ENCODE measurements at regions not wholly inside any gene's neighbourhood (a gene's known extent, or its start where the extent isn't known, plus 50 kb on each side); places are given as distances from the start of the nearest gene placed in this dataset.

DNA sequence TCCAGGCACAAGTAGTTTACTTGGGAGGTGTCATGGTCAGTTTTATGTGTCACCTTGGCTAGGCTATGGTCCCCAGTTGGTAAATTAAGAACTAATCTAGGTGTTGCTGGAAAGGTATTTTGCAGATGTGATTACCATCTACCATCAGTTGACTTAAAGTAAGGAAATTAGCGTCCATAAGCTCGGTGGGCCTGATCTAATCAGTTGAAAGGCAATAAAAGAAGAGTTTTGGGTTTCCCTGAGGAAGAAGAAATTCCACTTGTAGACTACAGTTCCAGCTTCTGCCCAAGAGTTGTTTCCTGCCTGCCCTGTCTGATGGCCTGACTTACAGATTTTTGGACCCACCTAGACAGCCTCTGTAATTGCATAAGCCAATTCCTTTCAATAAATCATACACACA is 438.7 kb upstream of the PROK2 start:
- H3K9me3 Mint-ChIP-seq, result peaks cover 20% of the 10 kb centered on the region
- no peak for DNase-seq (ENCODE audit: low spot score in 2 of 2)

DNA sequence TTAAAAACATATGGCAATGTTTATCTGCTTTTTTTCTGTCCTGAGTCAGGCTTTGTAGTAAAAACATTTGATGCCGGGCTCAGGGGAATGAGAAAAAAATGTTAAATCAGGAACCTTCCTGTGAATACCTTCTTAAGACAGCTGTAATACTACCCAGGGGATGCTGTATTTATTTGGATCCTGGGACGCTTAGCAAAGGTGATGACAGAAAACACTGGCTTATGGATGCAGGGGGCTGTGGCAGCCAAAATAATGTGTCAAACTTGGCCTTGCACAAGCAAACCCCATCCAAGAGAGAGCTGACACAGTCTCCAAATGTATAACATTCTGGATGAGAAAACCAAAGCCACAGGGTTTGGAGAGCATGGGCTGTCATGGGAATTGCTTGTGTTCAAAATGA is 438.2 kb upstream of the PROK2 start:
- H3K27ac Mint-ChIP-seq, result no peak overlapping the region
- no peaks in the 10 kb centered on the region for H3K36me3 Mint-ChIP-seq
- H3K9me3 Mint-ChIP-seq, result peaks cover 20% of the 10 kb centered on the region
- H3K4me3 Mint-ChIP-seq, result no peak overlapping the region
- ATAC-seq, result no peak
- DNase-seq (ENCODE audit: low spot score in 2 of 2), result no peak
- H3K4me1 Mint-ChIP-seq, result no peaks in the 10 kb centered on the region

More for the DNA sequence above, 438.7 kb upstream of the PROK2 start:
- Mint-ChIP-seq H3K27ac (no peak overlapping the region), H3K36me3 (no peaks in the 10 kb centered on the region), H3K4me3 (no peak overlapping the region), H3K4me1 (no peaks in the 10 kb centered on the region)
- no peak for ATAC-seq

DNA sequence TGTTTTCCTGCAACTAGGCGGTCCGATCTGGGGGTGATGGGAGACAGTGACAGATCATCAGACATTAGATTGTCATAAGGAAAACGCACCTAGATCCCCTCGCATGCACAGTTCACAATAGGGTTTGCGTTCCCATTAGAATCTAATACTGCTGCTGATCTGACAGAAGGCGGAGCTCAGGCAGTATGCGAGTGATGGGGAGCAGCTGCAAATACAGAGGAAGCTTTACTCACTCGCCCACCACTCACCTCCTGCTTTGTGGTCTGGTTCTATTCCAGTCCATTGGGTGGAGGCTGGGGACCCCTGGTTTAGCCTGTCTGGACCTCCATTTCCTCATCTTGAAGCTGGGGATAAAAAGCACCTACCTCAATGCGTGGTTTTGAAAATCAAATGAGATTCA is 437.5 kb upstream of the PROK2 start:
- no peak overlapping the region for H3K4me3 Mint-ChIP-seq
- no peak overlapping the region for H3K27ac Mint-ChIP-seq
- no peaks in the 10 kb centered on the region for H3K4me1 Mint-ChIP-seq
- ATAC-seq, result no peak
- peaks cover 20% of the 10 kb centered on the region for H3K9me3 Mint-ChIP-seq
- H3K36me3 Mint-ChIP-seq, result no peaks in the 10 kb centered on the region
- DNase-seq (ENCODE audit: low spot score in 2 of 2), result no peak

DNA sequence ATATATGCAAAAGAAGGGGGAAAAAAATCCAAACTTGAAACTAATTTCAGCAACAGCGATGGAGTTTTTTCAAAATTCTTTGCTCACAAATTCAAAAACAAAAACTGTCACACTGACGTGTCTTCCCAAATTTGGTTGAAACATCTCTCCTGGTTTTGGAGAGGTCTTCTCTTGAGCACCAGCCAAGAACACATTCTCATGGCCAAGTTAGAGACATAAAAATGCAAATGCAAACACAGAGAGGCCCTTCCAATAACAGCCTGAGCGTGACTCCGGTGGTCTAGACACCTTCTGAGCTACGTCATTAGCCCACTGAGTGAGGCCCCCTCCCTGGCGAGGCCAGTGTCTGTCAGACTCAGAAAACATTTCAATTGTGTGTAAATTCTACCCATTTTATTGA is 436.0 kb upstream of the PROK2 start:
- peaks cover 17% of the 10 kb centered on the region for H3K9me3 Mint-ChIP-seq
- DNase-seq (ENCODE audit: low spot score in 2 of 2) (no peak), ATAC-seq (no peak)
- no peaks in the 10 kb centered on the region for H3K4me1 Mint-ChIP-seq
- H3K4me3 Mint-ChIP-seq, result no peak overlapping the region
- no peaks in the 10 kb centered on the region for H3K36me3 Mint-ChIP-seq
- no peak overlapping the region for H3K27ac Mint-ChIP-seq

- ATAC-seq (no peak), DNase-seq (ENCODE audit: low spot score in 2 of 2) (no peak)
- no peak overlapping the region for H3K27ac Mint-ChIP-seq
- H3K4me1 Mint-ChIP-seq, result no peaks in the 10 kb centered on the region
- peaks cover 6% of the 10 kb centered on the region for H3K9me3 Mint-ChIP-seq
- H3K36me3 Mint-ChIP-seq, result no peaks in the 10 kb centered on the region
- H3K4me3 Mint-ChIP-seq, result no peak overlapping the region
Measured at GRCh38 chr3:72219752-72220151, 434.8 kb upstream of the PROK2 start.

DNA sequence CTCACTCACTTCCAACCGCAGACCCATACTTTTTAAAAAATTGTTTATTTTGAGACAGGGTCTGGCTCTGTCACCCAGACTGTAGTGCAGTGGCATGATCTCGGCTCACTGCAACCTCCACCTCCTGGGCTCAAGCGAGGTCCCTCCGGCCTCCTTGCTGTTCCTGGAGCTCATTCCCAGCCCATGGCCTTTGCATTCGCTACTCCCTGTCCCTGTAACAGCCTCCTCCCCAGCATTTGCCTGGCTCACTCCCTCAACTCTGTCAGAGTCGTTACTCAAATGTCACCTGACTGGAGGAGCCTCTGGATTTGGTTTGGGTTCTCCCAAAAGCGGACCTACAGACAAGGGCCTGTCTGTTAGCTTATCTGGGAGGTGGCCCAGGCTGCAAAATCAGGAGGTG is 432.6 kb upstream of the PROK2 start:
- ATAC-seq, result no peak
- DNase-seq (ENCODE audit: low spot score in 2 of 2), result no peak
- Mint-ChIP-seq H3K9me3 (no peaks in the 10 kb centered on the region), H3K4me3 (no peak overlapping the region), H3K27ac (no peak overlapping the region), H3K4me1 (no peaks in the 10 kb centered on the region), H3K36me3 (no peaks in the 10 kb centered on the region)

DNA sequence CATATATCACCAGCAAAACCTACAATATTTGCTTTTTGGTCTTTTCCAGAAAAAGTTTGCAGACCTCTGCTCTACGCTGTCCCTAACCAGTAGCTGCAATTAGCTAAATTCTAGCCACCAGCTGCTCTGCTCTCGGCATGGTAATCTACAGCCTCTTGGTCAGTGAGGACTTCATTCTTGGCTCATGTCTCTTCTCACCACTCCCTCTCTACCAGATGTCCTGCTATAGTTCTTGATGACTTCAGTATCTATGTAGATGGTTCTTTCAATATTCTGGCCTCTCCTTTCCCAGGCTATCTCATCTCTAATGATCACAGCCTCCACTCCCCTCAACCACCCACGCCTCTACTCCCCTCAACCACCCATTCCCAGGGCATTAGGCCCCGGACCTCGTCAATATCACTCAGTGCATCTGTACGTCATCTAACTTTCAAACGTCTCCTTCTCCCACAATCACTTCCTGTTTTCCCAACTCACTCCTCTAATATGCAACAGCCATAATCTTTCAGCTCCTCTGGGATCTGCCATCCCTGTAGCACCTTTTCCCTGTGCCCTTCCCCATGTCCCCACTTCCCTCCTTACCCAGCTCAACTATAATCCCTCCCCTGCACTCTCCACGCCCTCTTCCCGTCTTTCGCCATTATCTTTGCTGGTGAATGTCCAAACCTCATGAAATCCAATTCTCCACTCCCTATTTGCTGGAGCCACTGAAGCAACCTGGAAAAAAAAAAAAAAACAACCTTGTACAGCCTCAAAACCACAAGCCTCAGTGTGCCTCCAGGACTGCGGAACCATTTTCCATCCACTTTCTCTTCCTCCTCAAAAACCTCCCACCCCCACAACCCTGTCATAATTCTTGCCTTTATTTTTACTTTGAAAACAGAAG is 429.4 kb upstream of the PROK2 start:
- H3K36me3 Mint-ChIP-seq, result no peaks in the 10 kb centered on the region
- H3K4me1 Mint-ChIP-seq, result no peaks in the 10 kb centered on the region
- no peak for DNase-seq (ENCODE audit: low spot score in 2 of 2)
- no peak for ATAC-seq
- no peak overlapping the region for H3K4me3 Mint-ChIP-seq
- no peak overlapping the region for H3K27ac Mint-ChIP-seq
- H3K9me3 Mint-ChIP-seq, result no peaks in the 10 kb centered on the region

DNA sequence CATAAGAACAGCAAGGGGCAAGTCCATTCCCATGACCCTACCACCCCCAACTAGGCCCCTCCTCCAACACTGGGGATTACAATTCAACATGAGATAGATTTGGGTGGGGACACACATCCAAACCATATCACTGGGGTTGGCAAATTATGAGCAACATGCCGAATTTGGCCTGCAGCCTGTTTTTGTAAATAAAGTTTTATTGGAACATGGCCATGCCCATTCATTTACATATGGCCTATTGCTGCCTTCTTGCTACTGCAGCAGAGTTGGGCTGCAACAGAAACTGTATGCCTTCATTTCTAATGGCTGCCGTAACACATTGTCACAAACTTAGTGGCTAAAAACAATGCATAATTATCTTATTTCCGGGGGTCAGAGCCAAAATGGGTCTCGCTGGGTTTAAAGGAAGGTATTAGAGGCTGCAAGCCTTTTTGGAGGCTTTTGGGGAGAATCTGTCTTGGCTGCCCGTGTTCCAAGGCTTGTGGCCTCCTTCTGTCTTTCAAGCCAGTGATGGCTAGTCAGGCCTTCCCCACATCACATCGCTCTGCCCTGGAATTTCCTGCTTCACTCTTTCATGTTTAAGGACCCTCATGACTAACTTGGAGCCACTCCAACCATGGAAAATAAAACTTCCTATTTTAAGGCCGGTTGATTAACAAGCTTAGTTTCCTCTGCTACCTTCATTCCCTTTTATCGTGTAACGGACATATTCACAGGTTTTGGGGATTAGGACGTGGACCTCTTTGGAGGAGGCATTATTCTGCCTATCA is 428.5 kb upstream of the PROK2 start:
- DNase-seq (ENCODE audit: low spot score in 2 of 2) (no peak), ATAC-seq (no peak)
- Mint-ChIP-seq H3K9me3 (no peaks in the 10 kb centered on the region), H3K4me1 (no peaks in the 10 kb centered on the region), H3K4me3 (no peak overlapping the region), H3K36me3 (no peaks in the 10 kb centered on the region), H3K27ac (no peak overlapping the region)

- H3K4me1 Mint-ChIP-seq, result no peaks in the 10 kb centered on the region
- H3K36me3 Mint-ChIP-seq, result no peaks in the 10 kb centered on the region
- no peak for ATAC-seq
- H3K4me3 Mint-ChIP-seq, result no peak overlapping the region
- H3K27ac Mint-ChIP-seq, result no peak overlapping the region
- DNase-seq (ENCODE audit: low spot score in 2 of 2), result no peak
- no peaks in the 10 kb centered on the region for H3K9me3 Mint-ChIP-seq
Measured at GRCh38 chr3:72212396-72212795, 427.4 kb upstream of the PROK2 start.

GRCh38 chr3:72210261-72210660 is 425.3 kb upstream of the PROK2 start:
- Mint-ChIP-seq H3K4me1 (no peaks in the 10 kb centered on the region), H3K36me3 (no peaks in the 10 kb centered on the region), H3K27ac (no peak overlapping the region), H3K9me3 (no peaks in the 10 kb centered on the region), H3K4me3 (no peak overlapping the region)
- ATAC-seq (no peak), DNase-seq (ENCODE audit: low spot score in 2 of 2) (no peak)

DNA sequence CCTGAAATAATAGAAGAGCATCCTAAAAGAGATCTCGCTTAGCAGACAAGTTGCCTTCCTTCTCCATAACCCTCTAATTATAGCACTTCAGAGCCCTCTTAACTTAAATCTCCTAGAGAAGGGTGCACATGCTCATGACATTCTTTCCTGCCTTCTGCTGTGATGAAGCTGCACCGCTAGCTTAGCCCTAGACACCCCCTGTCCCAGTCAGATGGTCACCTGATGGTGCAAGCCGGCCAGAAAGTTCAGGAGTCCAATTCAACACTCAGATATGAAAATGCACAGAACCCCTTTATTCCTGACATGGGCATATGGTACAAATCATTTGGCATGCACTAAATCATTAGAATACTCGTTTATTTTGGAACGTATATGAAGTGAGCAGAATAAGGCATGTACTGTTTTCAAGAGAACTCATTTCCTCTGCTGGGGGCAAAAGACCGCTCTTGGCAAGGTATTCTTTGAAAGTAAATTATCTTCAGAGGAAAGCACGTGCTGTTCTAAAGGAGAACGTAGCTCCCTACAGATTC is 420.4 kb upstream of the PROK2 start:
- Mint-ChIP-seq H3K9me3 (peaks cover 4% of the 10 kb centered on the region), H3K4me1 (no peaks in the 10 kb centered on the region), H3K36me3 (no peaks in the 10 kb centered on the region), H3K4me3 (no peak overlapping the region), H3K27ac (no peak overlapping the region)
- DNase-seq (ENCODE audit: low spot score in 2 of 2) (no peak), ATAC-seq (no peak)

DNA sequence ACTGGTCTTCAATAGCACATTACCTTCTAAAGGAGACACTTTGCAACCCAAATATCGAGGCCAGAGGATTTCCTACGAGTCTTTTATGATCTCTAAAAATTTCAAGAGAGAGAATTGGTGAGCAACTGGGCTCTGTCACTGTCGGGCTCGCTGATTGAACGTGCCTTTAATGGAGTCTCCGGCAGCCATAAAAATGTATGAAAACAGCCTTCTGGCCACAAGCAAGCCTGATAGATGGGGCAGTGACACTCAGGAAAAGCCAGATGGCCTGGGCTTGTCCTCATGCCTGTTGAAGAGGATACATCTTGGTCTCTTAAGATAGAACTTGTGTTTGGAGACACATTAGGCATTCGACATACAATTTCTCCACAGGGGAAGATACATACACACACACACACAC is 419.5 kb upstream of the PROK2 start:
- no peaks in the 10 kb centered on the region for H3K4me1 Mint-ChIP-seq
- H3K36me3 Mint-ChIP-seq, result no peaks in the 10 kb centered on the region

DNA sequence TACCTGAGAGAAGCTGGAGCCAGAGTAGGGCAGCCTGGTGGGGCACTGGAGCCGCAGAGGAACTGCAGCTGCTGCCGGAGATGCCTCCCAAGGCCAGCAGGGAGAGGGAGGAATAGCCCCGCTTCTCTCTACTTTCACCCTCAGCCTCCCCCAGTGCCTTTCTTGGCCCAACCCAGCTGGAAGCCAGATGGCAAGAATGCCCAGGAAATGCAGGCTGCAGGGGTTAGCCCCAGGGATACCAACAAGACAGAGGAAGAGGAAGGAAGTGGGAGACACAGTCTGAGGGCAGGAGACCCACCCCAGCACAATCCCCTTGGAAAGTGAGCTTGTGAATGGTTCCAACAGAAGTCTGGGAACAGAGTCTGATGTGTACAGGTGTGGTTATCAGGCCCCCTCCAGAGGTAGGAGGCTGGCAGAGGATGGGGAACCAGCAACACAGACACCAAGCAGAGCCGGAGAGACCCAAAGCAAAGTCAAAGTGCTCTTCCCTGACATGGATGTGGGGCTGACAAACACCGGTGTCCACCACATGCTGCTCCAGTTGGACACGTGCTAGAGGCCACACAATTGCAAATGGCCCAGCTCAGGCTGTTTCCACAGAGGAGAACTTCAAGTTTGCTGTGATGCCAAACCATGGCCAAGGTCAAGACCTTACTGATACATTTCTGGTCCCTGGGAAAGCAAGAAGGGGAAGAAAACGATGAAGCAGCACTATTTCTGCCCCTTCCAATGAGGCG is 418.8 kb upstream of the PROK2 start:
- no peak overlapping the region for H3K4me3 Mint-ChIP-seq
- no peaks in the 10 kb centered on the region for H3K36me3 Mint-ChIP-seq
- DNase-seq (ENCODE audit: low spot score in 2 of 2) (no peak), ATAC-seq (no peak)
- H3K27ac Mint-ChIP-seq, result no peak overlapping the region
- peaks cover 7% of the 10 kb centered on the region for H3K9me3 Mint-ChIP-seq
- H3K4me1 Mint-ChIP-seq, result no peaks in the 10 kb centered on the region

More for the DNA sequence above, 419.5 kb upstream of the PROK2 start:
- Mint-ChIP-seq H3K9me3 (peaks cover 7% of the 10 kb centered on the region), H3K4me3 (no peak overlapping the region), H3K27ac (no peak overlapping the region)
- no peak for ATAC-seq
- no peak for DNase-seq (ENCODE audit: low spot score in 2 of 2)

DNA sequence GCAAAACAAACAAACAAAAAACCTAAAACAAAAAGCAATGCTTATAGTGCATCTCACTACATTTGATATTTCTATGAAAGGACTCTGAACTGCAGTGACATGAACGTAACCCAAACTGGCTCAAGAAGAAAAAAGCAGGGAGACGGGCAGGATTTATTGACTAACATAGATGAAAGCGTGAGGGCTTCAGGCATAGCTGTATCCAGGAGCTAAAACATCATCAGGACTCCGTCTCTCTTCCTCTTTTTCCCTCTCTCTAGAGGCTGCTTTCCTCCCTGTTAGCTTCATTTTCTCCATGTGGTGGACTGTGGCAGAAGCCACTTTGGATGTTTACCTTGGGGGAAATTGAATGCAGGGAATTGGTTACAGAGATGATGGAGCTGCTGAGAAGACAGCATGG is 418.2 kb upstream of the PROK2 start:
- no peak overlapping the region for H3K4me3 Mint-ChIP-seq
- no peaks in the 10 kb centered on the region for H3K36me3 Mint-ChIP-seq
- H3K27ac Mint-ChIP-seq, result no peak overlapping the region
- no peaks in the 10 kb centered on the region for H3K4me1 Mint-ChIP-seq
- DNase-seq (ENCODE audit: low spot score in 2 of 2) (no peak), ATAC-seq (no peak)
- H3K9me3 Mint-ChIP-seq, result peaks cover 7% of the 10 kb centered on the region

GRCh38 chr3:72200332-72200731 is 415.4 kb upstream of the PROK2 start:
- Mint-ChIP-seq H3K36me3 (no peaks in the 10 kb centered on the region), H3K9me3 (peaks cover 7% of the 10 kb centered on the region), H3K27ac (no peak overlapping the region)

More at GRCh38 chr3:72200332-72200731, 415.4 kb upstream of the PROK2 start:
- Mint-ChIP-seq H3K4me3 (no peak overlapping the region), H3K4me1 (no peaks in the 10 kb centered on the region)
- no peak for ATAC-seq
- DNase-seq (ENCODE audit: low spot score in 2 of 2), result no peak
